Kidney capillary endothelial cell (primary cell): ENCODE measurements at regions not wholly inside any gene's neighbourhood (a gene's known extent, or its start where the extent isn't known, plus 50 kb on each side); places are given as distances from the start of the nearest gene placed in this dataset.

Experiments used
- DNase-seq: peaks from one replicate; pipeline ENCODE4 v3.0.0-alpha.2; 2018; ENCODE audit warnings: low spot score

DNA sequence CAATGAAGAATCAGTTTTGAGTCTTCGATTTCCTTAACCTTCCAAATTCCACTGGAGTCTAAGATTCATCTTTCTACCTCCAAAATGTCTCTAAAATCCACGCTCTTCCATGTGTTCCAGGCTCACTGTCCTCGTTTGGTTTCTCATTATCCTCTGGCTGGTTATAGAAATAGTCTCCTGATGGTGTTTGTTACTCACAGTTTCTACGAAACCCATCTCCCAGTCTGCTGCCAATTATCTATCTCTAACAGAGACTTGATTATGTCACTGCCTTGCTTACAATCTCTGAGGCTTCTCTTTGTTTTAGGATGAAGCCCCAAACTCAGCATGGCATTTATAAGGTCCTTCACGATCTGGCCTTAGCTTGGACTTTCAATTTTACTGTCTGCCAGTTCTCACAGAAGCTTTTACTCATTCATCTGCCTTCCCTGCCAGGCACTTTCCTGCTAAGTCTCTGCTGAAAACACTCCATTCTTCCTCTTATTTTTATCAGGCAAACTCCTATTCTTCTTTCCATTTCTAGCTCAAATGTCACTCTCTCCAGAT is 339.6 kb upstream of the SGCD start:
- DNase-seq: no peak

DNA sequence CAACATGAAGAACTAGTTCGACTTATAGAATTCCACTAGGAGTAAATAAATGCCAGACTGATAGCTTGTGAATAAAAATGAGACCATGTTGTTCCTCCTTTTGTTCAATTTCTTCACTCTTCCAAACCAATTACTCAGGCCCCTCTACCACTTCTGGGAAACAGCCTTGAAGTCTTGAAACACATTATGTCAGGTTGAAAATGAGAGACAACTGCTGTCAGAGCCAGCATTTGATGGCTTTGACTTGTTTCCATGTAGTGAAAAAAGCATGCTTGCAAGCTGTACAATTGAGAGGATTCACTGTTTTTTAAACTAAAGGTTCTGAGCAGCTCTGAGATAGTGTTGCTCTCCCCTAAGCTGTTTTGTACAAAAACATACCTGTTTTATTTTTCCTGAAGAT is 337.1 kb upstream of the SGCD start:
- DNase-seq: no peak

DNA sequence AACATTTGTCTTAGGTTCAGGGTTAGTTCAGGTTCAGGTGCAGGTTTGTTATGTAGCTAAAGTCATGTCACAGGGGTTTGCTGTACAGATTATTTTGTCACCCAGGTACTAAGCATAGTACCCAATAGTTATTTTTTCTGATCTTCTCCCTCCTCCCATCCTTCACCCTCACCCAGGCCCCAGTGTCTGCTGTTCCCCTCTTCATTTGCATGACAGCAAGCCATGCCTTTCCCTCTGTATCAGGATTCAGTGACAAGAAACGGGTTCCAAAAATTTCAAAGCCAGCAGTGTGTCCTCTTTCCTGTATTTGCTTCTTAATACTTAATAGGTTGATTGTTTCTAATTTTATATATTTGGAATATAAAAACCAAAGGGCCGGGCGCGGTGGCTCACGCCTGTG is 330.8 kb upstream of the SGCD start:
- no peak for DNase-seq

DNA sequence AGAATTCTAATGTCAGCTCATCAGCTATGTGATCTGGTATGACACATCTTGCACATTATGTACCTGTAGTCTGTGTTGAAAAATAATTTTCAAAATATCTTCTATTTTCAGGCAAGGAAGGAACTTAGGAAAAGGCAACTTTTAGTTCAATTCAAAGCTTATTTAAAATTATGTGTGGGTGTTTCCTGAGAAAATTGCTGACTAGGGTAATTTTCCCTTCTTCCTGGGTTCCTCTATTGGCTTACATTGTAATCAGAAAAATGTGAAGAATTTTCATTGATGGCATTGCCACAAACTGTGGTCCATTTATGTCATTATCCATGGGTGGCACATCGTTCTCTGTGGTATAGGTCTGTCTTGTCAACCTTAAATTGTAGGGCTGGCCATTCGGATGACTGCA is 328.7 kb upstream of the SGCD start:
- no peak for DNase-seq

DNA sequence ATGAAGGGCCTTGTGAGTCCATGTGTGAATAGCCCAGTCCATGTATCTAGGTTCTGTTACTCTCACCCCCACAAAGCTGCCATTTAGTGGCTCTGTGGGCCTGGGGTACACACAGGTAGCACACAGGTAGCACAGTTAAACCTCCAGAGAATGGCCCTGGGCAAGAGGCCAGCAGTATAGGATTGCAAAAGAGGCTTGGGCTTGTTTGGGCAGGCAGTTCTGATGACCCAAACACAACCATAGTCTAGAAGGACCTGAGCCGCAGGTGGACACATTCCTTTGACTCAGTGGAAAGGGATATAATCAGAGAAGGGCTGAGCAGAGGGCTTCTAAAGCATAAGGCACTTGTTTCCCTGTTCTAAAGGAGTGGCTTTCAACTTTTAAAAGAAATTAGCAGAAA is 326.8 kb upstream of the SGCD start:
- no peak for DNase-seq

DNA sequence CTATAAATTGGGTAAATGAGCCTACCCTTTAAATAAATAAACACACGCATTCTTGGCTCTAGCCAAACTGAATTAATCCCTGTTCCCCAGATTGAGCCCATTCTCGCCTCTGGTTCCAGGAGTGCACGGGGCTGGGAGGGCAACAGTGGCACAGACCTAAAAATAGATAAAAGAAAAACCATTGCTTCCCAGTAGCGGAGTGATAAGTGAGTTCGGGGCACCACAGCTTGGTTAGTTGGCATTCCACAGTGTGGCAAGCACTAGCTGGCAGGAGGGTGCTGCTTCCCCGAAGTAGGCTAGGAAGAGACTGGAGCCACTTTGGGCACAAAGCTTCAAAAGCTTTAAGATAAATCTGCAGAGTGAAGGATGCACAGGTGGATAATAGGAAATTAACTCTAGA is 322.2 kb upstream of the SGCD start:
- DNase-seq: no peak

DNA sequence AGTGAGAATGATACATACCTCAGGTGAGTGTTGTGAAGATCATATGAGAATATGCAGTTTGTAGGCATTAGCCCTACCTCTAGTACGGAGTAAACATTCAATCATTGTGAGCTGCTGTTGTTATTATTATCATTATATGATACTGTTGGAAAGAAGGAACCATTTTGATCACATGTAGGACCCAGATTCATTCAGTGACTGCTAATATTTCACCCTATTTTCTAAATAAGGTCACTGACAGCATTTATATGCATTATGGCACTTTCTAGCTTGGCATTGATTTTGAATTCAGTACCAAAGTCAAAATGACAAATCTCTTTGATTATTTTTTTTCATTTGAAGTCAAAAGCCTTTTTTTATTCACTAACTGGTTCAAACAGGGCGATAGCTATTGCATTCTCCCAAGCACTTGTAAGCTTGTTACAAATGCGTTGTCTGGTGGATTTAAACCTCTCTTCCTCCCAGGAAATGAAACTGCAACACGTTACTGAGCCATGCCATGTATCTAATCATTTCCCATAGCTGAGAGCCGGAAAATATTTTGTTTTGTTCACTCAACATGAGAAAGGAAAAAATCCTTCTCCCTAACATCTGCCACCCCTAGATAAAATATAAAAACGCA is 320.8 kb upstream of the SGCD start:
- DNase-seq: no peak

DNA sequence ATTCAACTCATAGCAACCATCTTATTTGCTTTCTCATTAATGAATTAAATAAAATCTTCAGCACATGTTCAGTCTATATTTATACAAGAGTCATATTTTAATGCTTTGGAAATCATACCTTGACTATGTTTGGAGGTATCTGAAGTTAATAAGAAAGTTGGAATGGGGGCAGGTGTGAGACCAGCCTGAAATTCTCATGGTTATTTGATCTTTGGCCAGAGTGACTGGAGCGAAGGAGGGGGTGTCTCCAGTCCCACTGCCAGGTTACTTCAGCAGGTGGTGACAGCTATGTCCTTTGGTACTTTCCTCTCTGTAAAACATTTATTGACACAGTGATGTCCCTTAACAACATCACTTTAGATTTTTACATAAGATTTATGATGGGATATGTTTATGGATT is 318.1 kb upstream of the SGCD start:
- no peak for DNase-seq

DNA sequence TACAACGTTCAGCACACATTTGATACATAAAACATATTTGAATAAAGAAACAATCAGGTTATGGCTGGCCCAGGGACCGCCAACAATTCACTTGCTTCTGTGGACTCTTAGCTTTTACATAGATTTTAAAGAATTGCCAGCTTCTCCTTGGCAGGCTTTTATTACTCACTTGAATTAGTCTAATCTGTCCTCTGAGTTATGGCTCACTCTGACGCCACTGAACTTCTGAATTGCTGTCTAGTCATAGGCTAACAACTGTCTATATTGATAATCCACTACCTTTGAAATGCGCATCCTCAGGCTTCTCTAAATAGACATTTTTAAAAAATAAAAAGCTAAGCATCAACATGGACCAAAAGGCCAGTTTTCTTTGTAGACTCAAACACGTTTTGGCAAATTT is 317.4 kb upstream of the SGCD start:
- no peak for DNase-seq

DNA sequence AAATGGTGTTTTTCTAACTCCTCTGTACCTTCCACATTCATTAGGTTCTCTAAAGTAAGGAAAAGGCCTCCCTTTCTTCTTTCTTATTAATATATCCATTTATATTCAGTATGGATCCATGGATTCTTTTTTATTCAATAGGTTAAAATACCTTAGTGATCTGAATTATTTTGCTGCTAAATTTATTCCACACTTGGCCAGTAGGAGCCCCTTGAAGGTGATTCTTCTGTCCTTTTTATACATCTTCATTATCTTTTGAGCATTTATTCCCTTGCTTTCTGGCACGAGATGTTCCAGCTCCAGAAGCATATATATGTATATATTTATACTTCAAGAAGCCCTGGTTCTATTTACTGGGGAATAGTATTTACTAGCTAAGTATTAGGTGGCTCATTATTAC is 311.8 kb upstream of the SGCD start:
- DNase-seq: no peak

DNA sequence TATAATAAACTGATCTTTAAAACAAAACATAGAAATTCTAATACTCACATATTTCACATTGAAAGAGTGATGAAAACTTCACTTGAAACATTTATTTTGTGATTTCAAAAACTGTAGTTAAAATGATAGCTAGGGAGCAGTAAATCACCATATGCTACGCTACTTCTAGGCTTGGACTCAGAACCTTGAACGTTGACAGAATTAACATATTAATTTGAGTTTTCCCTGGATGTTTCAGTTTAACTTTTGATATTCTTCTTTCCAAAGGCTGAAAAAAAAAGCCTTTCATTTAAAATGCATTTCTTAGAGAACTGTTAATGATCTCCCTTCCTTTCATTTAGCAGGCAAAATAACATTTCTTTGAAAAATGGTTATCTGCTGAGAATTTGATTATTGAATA is 307.8 kb upstream of the SGCD start:
- no peak for DNase-seq

DNA sequence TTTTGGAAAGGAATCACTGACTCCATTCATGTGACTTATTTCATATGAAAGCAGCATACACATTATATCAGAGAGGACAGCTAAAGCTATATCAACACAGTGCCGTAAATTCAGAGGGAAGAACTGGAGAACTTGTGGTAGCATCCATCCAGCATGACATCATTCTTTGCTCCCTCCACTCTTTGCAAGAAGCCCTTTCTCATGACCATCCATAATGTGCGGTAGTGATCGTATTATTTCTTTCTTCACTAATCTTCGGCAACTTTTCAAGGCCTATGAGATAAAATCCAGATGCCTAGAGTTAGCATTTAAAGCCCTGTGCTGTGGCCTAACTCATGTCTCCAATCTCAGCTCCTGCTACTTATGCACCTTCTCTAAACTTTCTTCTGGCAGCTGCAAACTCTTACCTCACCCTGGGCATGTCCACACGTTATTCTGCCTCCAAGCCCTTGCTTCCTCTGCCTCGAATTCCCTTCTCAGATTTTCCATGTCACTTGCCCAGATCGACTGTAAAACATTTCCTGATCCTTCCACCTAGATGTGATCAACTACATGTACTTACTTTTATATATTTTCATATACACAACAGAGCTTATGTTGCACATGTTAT is 307.3 kb upstream of the SGCD start:
- DNase-seq: no peak

DNA sequence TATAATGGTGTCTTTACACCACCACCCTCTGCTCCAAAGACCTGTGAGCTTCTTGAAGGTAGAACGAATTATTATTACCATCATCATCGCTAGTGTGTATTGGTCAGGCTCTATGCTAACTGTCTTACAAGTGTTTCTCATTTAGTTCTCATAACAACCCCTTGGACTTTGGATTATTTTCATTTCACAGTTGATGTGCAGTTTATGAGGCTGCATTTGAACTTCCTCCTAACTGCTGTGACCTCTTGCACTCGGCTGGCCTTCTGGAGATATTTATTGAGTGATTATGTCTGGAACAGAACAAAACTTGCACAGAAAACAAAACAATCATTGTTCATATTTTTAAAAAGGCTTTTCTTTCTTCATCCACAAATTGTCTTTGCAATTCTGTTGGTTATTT is 306.3 kb upstream of the SGCD start:
- no peak for DNase-seq

DNA sequence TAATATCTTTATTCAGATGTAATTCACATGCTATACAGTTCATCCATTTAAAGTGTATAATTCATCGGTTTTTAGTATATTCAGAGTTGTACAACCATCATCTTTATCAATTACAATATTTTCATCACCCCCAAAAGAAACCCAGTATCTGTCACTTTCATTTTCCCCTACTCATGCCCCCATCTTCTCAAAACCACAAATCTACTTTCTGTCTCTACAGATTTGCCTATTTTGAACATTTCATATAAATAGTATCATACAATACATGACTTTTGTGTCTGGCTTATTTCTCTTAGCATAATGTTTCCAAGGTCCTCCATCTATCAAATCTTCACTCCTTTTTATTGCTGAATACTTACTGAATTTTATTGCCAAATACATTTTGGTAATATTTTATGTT is 305.1 kb upstream of the SGCD start:
- no peak for DNase-seq

DNA sequence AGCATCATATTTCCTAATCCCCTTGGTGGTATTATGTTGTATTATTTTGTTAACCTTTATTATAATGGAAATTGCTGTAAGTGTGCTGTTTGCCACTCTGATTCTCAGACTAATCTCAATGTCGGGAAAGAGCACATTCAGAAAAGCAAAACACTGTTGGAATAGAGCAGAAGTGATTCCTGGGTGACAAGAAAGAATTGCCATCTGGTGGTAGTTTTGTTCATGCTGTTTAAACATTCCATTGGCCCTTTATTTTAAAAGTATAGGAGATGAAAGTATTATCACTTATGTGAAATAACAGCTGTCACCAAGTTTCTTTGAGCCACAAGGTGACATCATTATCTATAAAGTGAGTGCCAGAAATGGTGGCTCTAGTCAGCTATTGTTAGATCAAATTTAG is 301.3 kb upstream of the SGCD start:
- no peak for DNase-seq

DNA sequence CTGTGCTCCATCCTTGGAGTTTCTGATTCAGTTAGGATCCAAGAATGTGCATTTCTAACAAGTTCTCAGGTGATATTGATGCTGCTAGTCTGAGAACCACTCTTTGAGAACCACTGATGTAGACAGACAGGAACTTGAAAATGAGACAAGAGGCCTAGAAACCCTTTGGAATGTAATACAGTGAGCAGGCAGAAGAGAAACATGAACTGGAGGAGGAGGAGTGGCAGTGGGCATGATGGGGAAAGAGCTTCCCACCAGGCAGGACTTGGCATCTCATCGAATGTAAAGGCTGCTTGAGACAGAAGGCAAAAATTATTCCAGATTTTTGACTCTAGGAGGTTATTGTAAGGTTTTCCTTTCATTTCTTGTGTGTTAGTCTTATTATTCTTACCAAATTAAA is 295.8 kb upstream of the SGCD start:
- DNase-seq: no peak

DNA sequence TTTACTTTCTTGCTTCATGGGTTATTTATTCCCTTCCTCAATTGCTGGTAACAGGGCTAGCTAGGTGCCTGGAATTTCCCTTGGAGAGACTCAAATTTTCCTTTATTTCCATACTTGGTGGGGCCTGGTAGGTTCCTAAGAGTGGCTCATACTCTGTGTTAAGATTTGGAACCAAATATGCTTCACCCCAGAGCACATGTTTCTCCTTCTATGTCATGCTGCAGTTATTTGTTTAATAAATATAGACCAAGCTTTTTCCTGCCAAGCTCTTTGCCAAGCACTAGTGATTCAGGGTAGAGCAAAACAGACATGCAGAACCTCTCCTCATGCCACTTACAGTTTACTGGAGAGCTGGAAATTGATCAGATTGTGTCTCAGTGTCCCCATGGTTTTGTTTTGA is 290.3 kb upstream of the SGCD start:
- no peak for DNase-seq

DNA sequence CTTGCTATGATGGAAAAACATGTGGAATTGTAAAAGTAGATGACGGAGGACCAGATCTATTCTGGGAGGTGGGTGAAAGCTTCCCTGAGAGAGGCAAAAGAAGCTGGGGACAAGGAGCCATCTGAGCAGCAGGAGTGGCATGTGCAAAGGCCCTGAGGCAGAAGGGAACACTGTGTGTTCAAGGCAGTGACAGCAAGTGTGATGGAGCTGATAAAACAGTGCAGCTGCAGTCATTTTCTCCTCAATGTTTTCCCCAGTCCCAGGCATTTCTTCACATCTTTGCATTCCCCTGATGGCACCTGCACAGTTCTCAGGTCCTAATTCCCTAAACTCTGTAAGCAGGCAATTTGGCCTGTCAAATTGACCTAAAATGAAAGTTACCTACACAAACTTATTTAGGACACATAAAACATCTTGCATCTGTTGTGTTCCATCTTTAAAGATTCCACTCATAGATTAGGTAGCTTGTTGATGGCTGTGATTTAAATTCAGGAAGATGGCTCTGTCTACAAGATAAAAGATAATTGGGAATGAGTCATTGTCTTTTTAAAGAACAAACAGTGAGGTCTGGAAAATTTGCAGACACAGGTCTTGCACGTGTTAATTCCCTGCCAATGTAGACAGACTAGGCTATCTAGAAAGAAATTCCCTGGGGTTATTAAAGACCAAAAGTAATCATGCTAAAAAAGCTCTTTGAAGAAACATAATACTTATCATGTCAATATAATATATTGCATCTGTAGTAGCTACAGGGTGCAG is 289.6 kb upstream of the SGCD start:
- no peak for DNase-seq

DNA sequence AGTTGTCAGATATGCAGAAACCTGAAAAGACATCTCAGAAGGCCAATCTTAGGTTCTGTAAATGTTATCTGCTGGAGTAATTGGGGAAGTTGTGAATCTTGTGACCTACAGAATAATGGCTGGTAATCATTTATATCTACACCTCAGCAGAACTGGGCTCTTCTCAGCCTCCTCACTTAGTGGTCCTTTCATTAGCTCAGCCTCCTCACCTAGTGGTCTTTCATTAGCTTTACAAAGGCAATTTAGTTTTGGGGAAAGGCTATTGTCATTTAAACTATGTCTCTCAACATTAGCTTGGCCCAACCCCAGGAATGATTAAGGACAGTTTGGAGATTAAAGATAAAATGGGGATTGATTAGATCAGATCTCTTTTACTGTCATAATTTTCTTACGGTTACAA is 284.2 kb upstream of the SGCD start:
- no peak for DNase-seq

DNA sequence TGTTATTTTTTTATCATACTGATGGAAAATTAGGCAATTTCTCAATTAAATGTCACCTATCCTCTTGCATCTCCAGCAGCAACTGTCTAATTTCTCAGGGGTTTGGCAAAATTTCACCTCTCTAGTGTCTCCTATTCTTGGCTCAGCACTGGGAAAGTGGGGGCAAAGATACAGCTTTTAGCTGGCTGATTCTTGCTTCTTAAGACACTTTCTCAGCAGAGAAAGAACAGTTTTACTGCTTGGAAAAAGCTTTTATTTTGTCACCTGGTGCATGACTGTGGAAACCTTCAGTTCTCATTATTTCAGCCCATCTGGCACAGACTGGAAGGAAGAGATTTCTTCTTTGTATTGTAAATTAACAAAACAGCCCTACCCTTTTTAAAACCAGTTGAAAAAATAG is 283.6 kb upstream of the SGCD start:
- no peak for DNase-seq

DNA sequence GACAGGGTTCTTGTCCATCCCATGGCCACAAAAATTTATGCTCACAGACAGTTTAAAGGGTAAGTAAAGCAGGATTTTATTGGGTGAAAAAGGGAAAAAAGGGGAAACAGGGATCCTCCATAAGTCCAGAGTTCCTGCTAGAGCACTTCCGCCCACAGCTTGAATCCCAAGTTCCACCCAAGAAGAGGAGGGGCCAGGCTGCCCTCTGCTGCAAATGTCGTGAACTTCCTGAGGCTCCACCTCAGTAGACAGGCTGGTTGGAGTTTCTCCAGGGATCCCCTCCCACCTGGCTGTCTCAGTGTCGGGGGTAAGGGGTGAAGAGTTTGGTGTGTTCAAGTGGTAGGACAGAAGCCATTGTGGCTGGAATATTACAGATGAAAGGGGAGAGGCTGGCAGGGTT is 275.0 kb upstream of the SGCD start:
- DNase-seq: no peak

DNA sequence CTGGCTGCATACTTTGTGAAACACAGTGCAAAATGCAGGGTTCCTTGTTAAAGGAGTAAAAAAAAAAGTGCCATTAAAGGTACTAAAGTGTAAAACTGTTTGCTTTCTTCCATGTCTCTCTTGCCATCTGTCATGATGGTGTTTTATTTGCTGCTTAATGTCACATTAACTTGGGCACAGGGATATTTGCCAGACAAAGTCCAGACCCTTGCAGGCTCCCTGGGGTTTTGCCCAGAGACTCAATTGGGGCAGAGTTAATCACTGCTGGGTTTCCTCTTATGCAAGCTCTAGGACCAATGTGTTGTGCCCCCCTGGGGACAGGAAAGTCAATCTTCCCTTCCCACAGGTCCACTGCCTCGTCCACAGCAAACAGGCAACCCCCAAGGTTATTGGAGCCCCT is 274.3 kb upstream of the SGCD start:
- no peak for DNase-seq

DNA sequence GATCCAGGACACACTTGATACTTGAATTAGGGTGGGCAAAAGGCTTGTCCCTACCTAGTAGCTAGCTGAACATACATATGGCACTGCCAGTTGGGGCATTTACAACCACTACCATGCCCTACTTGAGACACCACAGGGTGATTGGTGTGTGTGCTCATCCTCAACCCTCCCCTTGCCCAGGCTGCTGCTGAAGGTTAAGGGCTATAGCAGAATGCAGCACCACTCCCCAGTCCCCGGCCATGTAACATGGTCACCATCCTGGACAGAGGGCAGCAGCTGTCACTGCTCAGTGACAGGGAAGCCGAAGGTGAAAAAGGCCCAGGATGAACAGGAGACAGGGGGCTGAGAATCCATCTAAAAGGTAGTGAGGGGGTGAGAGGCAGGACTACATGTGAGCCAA is 273.9 kb upstream of the SGCD start:
- DNase-seq: no peak

DNA sequence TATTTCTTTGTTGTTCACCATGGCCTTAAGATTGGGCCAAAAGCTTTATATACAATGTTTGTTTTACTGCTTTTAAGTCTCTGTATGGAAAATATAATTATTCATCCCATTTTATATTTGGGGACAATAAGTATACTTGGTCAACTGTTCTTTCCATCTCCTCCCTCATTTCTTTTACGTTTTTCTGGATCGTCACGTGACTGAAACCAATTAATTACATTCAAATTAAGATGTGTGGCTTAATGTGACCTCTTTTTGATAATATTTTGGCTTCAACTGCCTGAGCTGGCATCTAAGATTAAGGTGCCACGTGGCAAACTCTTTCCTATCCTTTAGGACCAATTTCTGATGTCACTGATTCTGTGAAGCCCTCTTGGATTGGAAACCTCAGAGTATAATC is 250.1 kb upstream of the SGCD start:
- no peak for DNase-seq
